ENCODE measurements at regions not wholly inside any gene's neighbourhood (a gene's known extent, or its start where the extent isn't known, plus 50 kb on each side); places are given as distances from the start of the nearest gene placed in this dataset.
"Not testable (repeated sequence)": the region's sequence is repeated elsewhere in the genome, so short reads cannot be mapped to it uniquely, and the experiment has no call there.

DNA sequence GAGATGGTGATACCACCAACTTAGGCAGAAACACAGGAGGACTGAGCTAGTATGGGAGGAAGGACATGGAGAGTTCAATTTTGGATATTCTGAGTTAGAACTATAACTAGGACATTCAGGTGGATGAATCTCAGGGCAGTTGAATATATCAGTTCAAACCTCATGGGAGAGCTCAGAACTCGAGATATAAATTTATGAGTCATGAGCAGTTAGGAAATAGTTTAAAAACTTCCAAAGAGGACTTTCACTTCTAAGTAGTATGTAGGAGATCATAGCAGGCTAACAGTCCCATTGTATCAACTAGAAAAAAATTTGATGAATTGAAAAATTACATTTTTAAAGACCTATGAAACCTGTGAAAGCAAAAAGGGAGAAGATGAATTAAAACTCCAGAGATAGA is 436.2 kb upstream of the LARGE1 start:
- DNase-seq (ENCODE audit: low read depth): no peak
- in situ Hi-C loops (cut with HindIII; ENCODE audit: low pct_unique_long_range_greater_than_20kb, low sequenced_read_pairs): no loop called here

GRCh38 chr22:34370711-34371110 is 450.4 kb upstream of the LARGE1 start:
- in situ Hi-C loops (cut with HindIII; ENCODE audit: low pct_unique_long_range_greater_than_20kb, low sequenced_read_pairs): no loop called here
- no peak for DNase-seq (ENCODE audit: low read depth)

GRCh38 chr22:34379825-34380224 is 459.5 kb upstream of the LARGE1 start:
- no peak for DNase-seq (ENCODE audit: low read depth)
- in situ Hi-C loops (cut with HindIII; ENCODE audit: low pct_unique_long_range_greater_than_20kb, low sequenced_read_pairs): no loop called here

DNA sequence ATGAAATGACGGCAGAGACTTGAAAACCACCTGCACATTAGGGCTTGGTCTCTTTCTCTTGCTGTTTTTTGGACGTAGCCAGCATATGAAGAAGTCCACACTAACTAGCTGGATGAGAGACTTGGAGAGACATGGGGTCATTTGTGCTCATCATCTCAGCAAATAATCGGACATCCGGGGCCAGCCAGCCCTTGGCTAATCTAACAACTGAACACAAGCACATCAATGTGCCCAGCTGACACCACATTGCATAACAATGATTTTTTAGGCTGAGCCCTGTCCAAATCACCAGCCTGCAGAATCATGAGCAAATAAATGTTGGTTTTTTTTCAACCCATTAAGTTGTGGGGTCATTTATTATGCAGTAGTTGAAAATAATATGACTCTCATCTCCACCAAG is 460.3 kb upstream of the LARGE1 start:
- DNase-seq (ENCODE audit: low read depth): no peak
- in situ Hi-C loops (cut with HindIII; ENCODE audit: low pct_unique_long_range_greater_than_20kb, low sequenced_read_pairs): no loop called here

GRCh38 chr22:34390400-34390799 is 470.1 kb upstream of the LARGE1 start:
- in situ Hi-C loops (cut with HindIII; ENCODE audit: low pct_unique_long_range_greater_than_20kb, low sequenced_read_pairs): no loop called here
- DNase-seq (ENCODE audit: low read depth): no peak

- in situ Hi-C loops (cut with HindIII; ENCODE audit: low pct_unique_long_range_greater_than_20kb, low sequenced_read_pairs): no loop called here
- peak; percentile 26 for DNase-seq (ENCODE audit: low read depth)
These were observed 475.1 kb upstream of the LARGE1 start for GRCh38 chr22:34395370-34395769.

GRCh38 chr22:34403667-34404066 is 483.4 kb upstream of the LARGE1 start:
- in situ Hi-C loops (cut with HindIII; ENCODE audit: low pct_unique_long_range_greater_than_20kb, low sequenced_read_pairs): no loop called here

DNA sequence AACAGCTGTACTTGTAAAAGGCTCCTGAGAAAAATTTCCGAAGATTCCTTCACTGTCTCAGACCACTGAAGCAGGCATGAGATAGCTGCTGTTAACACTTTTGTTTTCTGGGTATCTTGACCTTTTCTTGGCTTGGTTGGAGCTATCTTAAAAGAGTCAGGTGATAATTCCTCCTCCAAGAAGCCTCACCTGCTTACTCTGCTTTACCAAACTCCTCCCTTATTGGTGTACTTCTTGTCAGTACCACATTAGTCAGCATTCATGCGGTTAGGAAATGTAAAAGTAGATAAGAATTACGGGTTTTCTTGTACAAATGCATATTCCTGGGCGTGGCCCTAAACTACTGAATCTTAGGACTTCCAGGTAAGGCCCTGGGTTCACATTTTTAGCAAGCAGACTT is 489.8 kb upstream of the LARGE1 start:
- DNase-seq (ENCODE audit: low read depth): no peak
- in situ Hi-C loops (cut with HindIII; ENCODE audit: low pct_unique_long_range_greater_than_20kb, low sequenced_read_pairs): no loop called here

More at GRCh38 chr22:34403667-34404066, 483.4 kb upstream of the LARGE1 start:
- no peak for DNase-seq (ENCODE audit: low read depth)

DNA sequence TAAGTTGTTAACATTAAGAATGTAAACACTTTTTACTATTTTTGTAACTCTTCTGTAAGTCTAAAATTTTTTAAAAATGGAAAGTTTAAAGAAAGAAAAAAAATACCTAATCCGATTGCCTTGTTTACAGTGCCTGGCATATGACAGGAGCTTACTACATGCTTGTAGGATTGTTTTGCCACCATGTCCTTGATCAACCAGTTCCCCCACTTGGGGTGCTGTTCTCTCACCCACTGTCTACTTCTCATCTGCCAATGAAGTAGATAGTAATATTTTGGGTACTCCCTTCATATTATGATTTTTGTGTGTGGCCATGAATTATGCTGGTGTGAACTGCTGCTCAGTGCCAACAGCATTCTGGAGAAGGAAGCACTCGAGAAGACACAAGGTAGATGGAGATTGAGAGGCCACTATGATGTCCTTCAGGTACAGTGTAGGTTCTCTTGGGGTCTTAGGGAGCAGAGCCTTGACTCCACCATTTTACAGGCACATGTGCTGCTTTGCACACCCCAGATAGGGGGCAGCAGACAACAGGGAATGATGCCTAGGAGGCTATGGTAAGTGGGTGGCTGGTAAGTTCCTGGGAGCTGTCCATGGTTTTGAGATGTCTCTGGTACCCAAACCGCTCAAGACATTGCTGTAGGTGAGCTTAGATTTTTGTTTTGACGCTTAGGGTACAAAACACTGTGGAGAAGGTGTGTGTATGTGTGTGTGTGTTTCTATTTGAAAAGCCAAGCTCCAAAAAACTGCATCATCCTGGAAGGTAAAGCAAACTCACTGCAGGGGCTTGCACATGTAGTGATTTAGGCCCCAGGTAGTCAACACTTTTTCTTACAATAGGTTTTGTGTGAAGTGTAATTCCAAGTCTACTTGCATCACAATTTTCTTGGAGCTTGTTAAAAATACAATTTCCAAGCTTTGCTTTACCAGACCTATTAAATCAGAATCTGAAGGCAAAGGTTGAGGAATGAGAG is 494.5 kb upstream of the LARGE1 start:
- in situ Hi-C loops (cut with HindIII; ENCODE audit: low pct_unique_long_range_greater_than_20kb, low sequenced_read_pairs): no loop called here
- peak; percentile 63 for DNase-seq (ENCODE audit: low read depth)

DNA sequence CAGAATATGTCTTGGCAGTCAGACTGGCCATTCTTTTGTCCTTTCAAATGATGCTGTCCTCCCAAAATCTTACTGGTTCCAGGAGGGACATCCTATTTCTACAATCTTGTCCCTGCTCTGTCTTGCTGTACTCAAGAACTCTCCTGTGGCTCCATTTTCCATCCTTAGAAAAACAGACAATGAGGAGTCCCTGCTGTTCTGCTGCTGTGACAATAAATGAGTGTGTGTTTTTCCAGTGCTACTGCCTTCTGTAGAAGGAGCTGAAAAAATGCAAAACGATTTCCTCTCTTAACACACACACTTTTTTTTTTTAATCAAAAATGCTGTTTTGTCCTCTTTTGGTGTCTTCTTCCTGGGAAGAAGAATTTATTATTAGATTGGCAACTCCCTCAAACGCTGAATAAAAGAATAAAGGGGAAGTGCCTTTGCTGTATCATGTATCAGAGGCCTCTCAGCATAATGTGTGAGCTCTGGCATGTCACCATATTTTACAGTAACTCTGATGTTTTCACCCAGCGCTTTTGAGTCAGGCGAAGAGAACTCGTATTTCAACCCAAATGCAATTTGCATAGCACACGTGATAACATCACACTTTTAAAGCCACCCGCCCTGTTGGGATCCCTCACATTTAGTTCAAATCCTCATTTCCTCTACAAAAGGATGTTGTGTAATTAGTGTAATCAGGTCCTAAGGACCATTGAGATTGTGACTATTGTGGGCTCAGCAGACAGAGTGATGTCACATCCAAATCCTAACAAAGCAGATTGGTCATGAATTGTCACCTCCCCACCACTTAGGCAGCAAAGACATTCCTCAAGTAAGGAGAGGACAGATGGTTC is 496.0 kb upstream of the LARGE1 start:
- in situ Hi-C loops (cut with HindIII; ENCODE audit: low pct_unique_long_range_greater_than_20kb, low sequenced_read_pairs): no loop called here
- no peak for DNase-seq (ENCODE audit: low read depth)

DNA sequence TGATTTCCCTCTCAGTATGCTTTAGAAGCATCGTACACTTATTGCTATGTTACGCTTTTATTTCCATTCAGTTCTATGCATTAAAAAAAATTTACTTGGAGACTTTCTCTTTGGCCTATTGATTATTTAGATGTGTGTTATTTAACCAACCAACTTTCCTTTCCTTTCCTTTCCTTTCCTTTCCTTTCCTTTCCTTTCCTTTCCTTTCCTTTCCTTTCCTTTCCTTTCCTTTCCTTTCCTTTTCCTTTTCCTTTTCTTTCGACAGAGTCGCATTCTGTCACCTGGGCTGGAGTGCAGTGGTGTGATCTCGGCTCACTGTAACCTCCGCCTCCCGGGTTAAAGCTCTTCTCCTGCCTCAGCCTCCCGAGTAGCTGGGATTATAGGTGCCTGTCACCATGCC is 502.7 kb upstream of the LARGE1 start:
- DNase-seq (ENCODE audit: low read depth); in situ Hi-C loops (cut with HindIII; ENCODE audit: low pct_unique_long_range_greater_than_20kb, low sequenced_read_pairs): not testable (repeated sequence)

GRCh38 chr22:34427436-34427835 is 507.2 kb upstream of the LARGE1 start:
- in situ Hi-C loops (cut with HindIII; ENCODE audit: low pct_unique_long_range_greater_than_20kb, low sequenced_read_pairs): no loop called here
- no peak for DNase-seq (ENCODE audit: low read depth)

DNA sequence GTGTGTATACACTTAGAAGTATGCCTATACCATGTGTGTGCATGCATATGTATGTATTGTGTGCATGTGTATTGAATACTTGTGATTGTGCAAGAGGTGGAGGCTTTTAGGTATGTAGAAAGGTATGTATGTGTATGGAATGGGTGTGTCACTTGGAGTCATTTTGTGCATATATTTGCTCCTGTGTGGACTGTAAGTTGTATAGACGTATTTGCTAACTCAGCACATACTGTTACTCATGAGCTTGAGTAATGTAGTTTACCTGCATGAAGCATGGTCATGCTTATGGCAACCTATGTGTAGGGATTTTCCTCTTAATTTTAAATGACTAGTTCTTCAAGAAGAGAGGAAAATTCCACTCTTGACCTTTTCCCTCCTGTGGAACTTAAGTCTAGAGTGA is 507.6 kb upstream of the LARGE1 start:
- no peak for DNase-seq (ENCODE audit: low read depth)
- in situ Hi-C loops (cut with HindIII; ENCODE audit: low pct_unique_long_range_greater_than_20kb, low sequenced_read_pairs): no loop called here

DNA sequence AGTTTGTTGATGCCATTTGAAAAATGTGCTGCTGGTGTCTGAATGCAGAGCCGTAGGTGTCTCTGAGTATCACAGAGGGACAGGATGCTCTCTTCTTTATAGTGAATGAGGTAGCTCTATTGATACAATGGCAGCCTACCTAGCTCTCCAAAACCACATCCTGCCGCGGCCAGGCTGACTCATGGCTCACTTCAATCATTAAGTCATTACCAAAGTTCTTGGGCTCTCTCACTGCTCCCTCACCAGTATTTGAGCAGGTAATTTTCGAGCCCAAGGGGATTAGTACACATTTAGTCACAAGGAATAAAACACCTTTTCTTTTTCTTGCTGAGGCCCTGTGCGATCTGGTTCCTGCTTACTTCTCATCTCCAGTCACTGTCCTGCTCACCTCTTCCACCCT is 509.0 kb upstream of the LARGE1 start:
- in situ Hi-C loops (cut with HindIII; ENCODE audit: low pct_unique_long_range_greater_than_20kb, low sequenced_read_pairs): no loop called here
- DNase-seq (ENCODE audit: low read depth): peak; percentile 14

GRCh38 chr22:34430386-34430785 is 510.1 kb upstream of the LARGE1 start:
- in situ Hi-C loops (cut with HindIII; ENCODE audit: low pct_unique_long_range_greater_than_20kb, low sequenced_read_pairs): no loop called here
- DNase-seq (ENCODE audit: low read depth): no peak

DNA sequence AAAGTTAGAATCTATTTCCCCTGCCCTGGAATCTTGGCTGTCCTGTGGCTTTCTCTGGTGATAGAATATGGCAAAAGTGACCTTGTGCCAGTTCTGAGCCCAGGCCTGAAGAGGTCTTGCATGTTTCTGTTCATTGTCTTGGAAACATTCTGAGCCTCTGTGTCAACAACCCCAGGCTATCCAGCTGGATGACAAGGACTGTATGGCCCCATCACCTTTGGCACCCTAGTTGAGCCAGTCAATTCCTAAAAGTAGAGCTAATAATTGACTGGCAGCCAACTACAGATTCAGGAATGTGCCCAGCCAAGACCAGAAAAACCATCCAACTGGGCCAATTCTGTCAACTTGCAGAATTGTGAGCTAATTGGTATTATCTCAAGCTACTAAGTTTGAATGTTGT is 514.1 kb upstream of the LARGE1 start:
- DNase-seq (ENCODE audit: low read depth): no peak
- in situ Hi-C loops (cut with HindIII; ENCODE audit: low pct_unique_long_range_greater_than_20kb, low sequenced_read_pairs): no loop called here

GRCh38 chr22:34437140-34437539 is 516.9 kb upstream of the LARGE1 start:
- DNase-seq (ENCODE audit: low read depth): no peak
- in situ Hi-C loops (cut with HindIII; ENCODE audit: low pct_unique_long_range_greater_than_20kb, low sequenced_read_pairs): no loop called here

DNA sequence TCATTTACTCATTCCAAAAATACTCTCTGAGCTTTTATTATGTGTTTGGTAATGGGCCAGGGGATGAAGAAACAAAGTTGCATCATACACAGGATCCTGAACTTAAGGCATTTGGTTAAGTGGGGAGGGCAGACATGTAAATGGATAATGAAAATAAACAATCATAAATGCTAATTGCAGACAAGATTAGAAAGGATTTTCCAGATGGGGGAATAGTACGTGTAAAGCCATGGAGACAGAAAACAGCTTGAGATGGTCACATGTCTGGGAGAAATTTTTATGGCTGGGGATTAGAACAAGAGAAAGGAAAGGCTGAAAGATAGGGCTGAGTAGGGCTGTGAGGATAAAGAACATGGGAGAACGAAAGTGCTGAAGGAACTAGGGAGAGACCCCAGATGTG is 534.3 kb upstream of the LARGE1 start:
- no peak for DNase-seq (ENCODE audit: low read depth)
- in situ Hi-C loops (cut with HindIII; ENCODE audit: low pct_unique_long_range_greater_than_20kb, low sequenced_read_pairs): no loop called here

DNA sequence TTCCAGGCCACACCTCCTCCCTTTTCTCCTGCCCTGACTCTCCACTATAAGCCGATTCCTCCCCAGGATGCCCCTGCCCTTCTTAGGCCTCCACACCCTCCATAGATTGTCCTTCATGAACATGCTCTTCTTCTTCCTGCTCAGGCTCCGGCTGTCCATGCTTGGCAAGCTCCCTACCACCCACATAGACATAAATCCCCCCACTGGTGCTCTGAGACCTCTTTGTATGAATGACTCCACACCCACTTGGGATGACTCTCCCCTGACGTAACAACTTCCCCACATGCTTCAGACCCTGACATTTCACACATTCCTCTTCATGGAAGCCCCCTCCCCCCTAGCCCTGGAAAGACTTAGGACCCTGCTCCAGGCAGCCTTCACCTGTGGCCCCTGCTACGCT is 542.5 kb upstream of the LARGE1 start:
- in situ Hi-C loops (cut with HindIII; ENCODE audit: low pct_unique_long_range_greater_than_20kb, low sequenced_read_pairs): no loop called here
- no peak for DNase-seq (ENCODE audit: low read depth)

Measured in Caki2 (cell line).